ENCODE measurements at regions not wholly inside any gene's neighbourhood (a gene's known extent, or its start where the extent isn't known, plus 50 kb on each side); places are given as distances from the start of the nearest gene placed in this dataset.

GRCh38 chr16:76899767-76900166, 291.2 kb upstream of the MON1B start:
- no peak for TF ChIP-seq CTCF (conservative IDR thresholded peaks at IDR 0.05)
- TF ChIP-seq ZFX (IDR thresholded peaks at IDR 0.05) = no peak
